Endothelial cell (in vitro differentiated cells): ENCODE measurements at regions not wholly inside any gene's neighbourhood (a gene's known extent, or its start where the extent isn't known, plus 50 kb on each side); places are given as distances from the start of the nearest gene placed in this dataset.

Source experiments
- DNase-seq: peaks from one replicate; pipeline ENCODE4 v3.0.0; 2021; ENCODE audit warnings: low spot score
- H3K27ac Mint-ChIP-seq: one replicate; pipeline ENCODE4 v1.8.0; 2021; ENCODE audit warnings: mixed read lengths, inconsistent platforms; ENCODE audit not compliant: unreplicated experiment
- H3K27me3 Mint-ChIP-seq: one replicate; pipeline ENCODE4 v1.8.0; 2021; ENCODE audit warnings: mild to moderate bottlenecking, moderate library complexity, mixed read lengths, inconsistent platforms; ENCODE audit not compliant: unreplicated experiment
- H3K36me3 Mint-ChIP-seq: one replicate; pipeline ENCODE4 v1.8.0; 2021; ENCODE audit warnings: mild to moderate bottlenecking, low read depth, mixed read lengths, inconsistent platforms; ENCODE audit not compliant: unreplicated experiment
- H3K4me1 Mint-ChIP-seq: one replicate; pipeline ENCODE4 v1.8.0; 2021; ENCODE audit warnings: mild to moderate bottlenecking, mixed read lengths, inconsistent platforms; ENCODE audit not compliant: unreplicated experiment
- H3K4me3 Mint-ChIP-seq: one replicate; pipeline ENCODE4 v1.8.0; 2021; ENCODE audit warnings: mild to moderate bottlenecking, mixed read lengths, inconsistent platforms; ENCODE audit not compliant: unreplicated experiment
- H3K9me3 Mint-ChIP-seq: one replicate; pipeline ENCODE4 v1.8.0; 2021; ENCODE audit warnings: mixed read lengths, inconsistent platforms; ENCODE audit not compliant: unreplicated experiment
- TF ChIP-seq, protein P1 (sequence below): fragments of 200-600 bp; sonication (generic); IDR thresholded peaks from one replicate; pipeline ENCODE4 v1.5.0; 2021; ENCODE audit warnings: antibody characterized with exemption; ENCODE audit not compliant: unreplicated experiment

GRCh38 chr1:184291701-184292100 is 95.1 kb upstream of the C1orf21 start:
- peaks cover 3% of the 10 kb centered on the region for H3K36me3 Mint-ChIP-seq
- no peaks in the 10 kb centered on the region for H3K4me1 Mint-ChIP-seq
- H3K27ac Mint-ChIP-seq, result no peak overlapping the region
- no peaks in the 10 kb centered on the region for H3K27me3 Mint-ChIP-seq
- TF ChIP-seq, protein P1, sequence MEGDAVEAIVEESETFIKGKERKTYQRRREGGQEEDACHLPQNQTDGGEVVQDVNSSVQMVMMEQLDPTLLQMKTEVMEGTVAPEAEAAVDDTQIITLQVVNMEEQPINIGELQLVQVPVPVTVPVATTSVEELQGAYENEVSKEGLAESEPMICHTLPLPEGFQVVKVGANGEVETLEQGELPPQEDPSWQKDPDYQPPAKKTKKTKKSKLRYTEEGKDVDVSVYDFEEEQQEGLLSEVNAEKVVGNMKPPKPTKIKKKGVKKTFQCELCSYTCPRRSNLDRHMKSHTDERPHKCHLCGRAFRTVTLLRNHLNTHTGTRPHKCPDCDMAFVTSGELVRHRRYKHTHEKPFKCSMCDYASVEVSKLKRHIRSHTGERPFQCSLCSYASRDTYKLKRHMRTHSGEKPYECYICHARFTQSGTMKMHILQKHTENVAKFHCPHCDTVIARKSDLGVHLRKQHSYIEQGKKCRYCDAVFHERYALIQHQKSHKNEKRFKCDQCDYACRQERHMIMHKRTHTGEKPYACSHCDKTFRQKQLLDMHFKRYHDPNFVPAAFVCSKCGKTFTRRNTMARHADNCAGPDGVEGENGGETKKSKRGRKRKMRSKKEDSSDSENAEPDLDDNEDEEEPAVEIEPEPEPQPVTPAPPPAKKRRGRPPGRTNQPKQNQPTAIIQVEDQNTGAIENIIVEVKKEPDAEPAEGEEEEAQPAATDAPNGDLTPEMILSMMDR, result no peak
- peaks cover 7% of the 10 kb centered on the region for H3K9me3 Mint-ChIP-seq
- no peak overlapping the region for H3K4me3 Mint-ChIP-seq
- DNase-seq, result no peak

DNA sequence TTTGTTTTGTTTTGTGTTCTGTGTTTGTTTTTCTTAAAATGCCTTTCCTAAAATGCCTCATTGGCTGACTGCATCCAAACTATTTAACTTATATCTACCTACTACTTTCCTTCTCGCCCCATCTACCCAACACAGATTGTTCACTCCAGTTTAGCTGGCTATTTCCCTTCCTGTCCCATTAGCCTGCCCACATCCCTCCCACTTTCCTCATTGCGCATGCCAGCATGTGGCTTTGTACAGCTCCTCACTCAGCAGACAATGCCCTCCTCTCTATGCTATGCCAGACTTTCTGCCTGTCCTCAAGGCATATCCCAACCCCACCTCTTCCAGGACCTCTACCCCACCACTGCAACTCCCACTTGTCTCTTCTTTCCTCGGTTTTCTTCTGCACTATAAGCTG is 94.7 kb upstream of the C1orf21 start:
- TF ChIP-seq, protein P1, result no peak
- Mint-ChIP-seq H3K4me3 (no peak overlapping the region), H3K9me3 (peaks cover 7% of the 10 kb centered on the region), H3K4me1 (no peaks in the 10 kb centered on the region), H3K27me3 (no peaks in the 10 kb centered on the region), H3K36me3 (peaks cover 3% of the 10 kb centered on the region), H3K27ac (no peak overlapping the region)
- DNase-seq, result no peak

GRCh38 chr1:184294101-184294500 is 92.7 kb upstream of the C1orf21 start:
- Mint-ChIP-seq H3K4me3 (no peak overlapping the region), H3K27me3 (no peaks in the 10 kb centered on the region), H3K9me3 (peaks cover 7% of the 10 kb centered on the region), H3K36me3 (peaks cover 3% of the 10 kb centered on the region), H3K4me1 (peaks cover 2% of the 10 kb centered on the region), H3K27ac (no peak overlapping the region)
- no peak for DNase-seq
- TF ChIP-seq, protein P1, result no peak

DNA sequence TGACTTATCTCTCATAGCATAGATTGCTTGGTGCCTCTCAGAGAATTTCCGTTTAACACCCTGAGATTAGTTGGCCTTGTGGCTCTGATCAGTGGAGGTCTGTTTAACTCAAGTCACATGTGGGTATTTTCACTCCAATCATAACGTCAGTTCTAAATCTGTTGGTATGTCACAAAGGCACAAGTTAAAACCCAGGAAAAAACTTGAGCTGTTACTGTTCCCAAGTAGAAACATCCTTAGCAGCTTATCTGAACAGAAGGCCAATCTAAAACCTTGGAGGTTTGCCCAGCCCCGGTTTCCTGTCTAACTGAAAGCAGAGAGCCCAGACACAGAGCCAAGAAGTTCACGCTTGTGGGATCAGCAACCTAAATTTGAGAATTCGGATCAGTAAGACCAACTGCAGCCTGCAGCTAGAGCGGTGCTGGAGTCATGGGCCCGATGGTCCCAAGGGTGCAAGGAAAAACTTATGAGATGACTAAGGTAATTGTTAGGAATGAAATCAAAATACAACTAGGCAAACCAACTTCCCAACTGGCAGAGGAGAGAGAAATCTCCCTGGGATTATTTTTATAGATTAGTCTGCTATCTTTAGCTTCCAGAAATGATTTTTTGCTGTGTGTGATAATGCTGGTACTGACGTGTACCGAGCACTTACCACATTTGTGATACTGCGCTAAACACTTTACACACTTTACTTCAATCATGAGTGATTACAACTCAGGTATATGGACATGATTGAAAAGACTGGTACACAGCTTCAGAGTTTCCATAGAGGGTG is 90.2 kb upstream of the C1orf21 start:
- Mint-ChIP-seq H3K9me3 (peaks cover 7% of the 10 kb centered on the region), H3K27ac (no peak overlapping the region), H3K4me3 (no peak overlapping the region), H3K36me3 (no peaks in the 10 kb centered on the region), H3K27me3 (no peaks in the 10 kb centered on the region), H3K4me1 (peaks cover 2% of the 10 kb centered on the region)
- TF ChIP-seq, protein P1, result no peak
- no peak for DNase-seq

DNA sequence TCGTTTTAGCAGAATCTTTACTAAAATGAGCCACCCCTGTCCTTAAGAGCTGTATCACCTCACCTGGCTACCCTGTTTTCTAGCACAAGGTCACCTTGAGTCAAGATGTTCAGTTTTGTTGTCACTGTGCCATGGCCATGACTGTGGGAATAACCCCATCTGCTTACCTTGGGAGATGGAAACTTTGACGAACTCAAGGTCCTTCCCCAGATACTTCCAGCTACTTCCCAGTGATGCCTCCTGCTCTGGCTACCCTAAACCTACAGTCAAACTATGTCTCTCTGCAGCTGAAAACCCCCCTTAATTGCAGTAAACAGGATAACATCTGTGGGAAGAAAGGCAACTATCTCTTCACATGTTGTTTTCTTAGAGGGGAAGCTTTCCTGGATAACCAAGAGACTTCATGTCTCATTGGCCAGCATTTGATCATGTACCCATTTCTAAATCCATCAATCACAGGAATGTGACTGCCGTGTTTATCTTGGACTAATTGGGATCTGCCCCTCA is 89.5 kb upstream of the C1orf21 start:
- Mint-ChIP-seq H3K4me1 (peaks cover 2% of the 10 kb centered on the region), H3K27ac (no peak overlapping the region), H3K36me3 (no peaks in the 10 kb centered on the region), H3K4me3 (no peak overlapping the region), H3K9me3 (peaks cover under 1% of the 10 kb centered on the region), H3K27me3 (no peaks in the 10 kb centered on the region)
- no peak for DNase-seq
- TF ChIP-seq, protein P1, result no peak
